Smooth muscle cell (in vitro differentiated cells): ENCODE measurements at regions not wholly inside any gene's neighbourhood (a gene's known extent, or its start where the extent isn't known, plus 50 kb on each side); places are given as distances from the start of the nearest gene placed in this dataset.

ENCODE experiments used
- DNase-seq: peaks from one replicate; lab custom pipeline; 2025; ENCODE audit not compliant: unreplicated experiment; lab: John Stamatoyannopoulos, UW
- H2AFZ ChIP-seq: fragments of 200-600 bp; sonication (generic); 2 replicates; pipeline ENCODE4 v1.6.0; 2016; ENCODE audit warnings: antibody characterized with exemption, low read depth, mild to moderate bottlenecking
- H3F3A ChIP-seq: fragments of 200-600 bp; sonication (generic); 2 replicates; pipeline ENCODE4 v1.6.0; 2017; ENCODE audit warnings: antibody characterized with exemption, low read depth
- H3K27ac ChIP-seq: fragments of 200-600 bp; sonication (generic); 2 replicates; pipeline ENCODE4 v1.5.1; 2016; ENCODE audit warnings: low read depth, mild to moderate bottlenecking
- H3K27me3 ChIP-seq: fragments of 200-600 bp; sonication (generic); 2 replicates; pipeline ENCODE4 v1.6.1; 2016; ENCODE audit warnings: low read depth, mild to moderate bottlenecking
- H3K36me3 ChIP-seq: fragments of 200-600 bp; sonication (generic); 2 replicates; pipeline ENCODE4 v1.5.1; 2016; ENCODE audit warnings: low read depth
- H3K4me1 ChIP-seq: fragments of 200-600 bp; sonication (generic); 2 replicates; pipeline ENCODE4 v1.5.1; 2016; ENCODE audit warnings: low read depth
- H3K4me2 ChIP-seq: fragments of 200-600 bp; sonication (generic); 2 replicates; pipeline ENCODE4 v1.6.0; 2016; ENCODE audit warnings: mild to moderate bottlenecking
- H3K4me3 ChIP-seq: fragments of 200-600 bp; sonication (generic); 2 replicates; pipeline ENCODE4 v1.5.1; 2016; ENCODE audit warnings: mild to moderate bottlenecking
- H3K79me2 ChIP-seq: fragments of 200-600 bp; sonication (generic); 2 replicates; pipeline ENCODE4 v1.6.0; 2016; ENCODE audit warnings: low read depth, mild to moderate bottlenecking
- H3K9ac ChIP-seq: fragments of 200-600 bp; sonication (generic); 2 replicates; pipeline ENCODE4 v1.6.0; 2016; ENCODE audit warnings: low read depth
- H3K9me3 ChIP-seq: fragments of 200-600 bp; sonication (generic); replicated peaks from 2 replicates; pipeline ENCODE4 v1.5.1; 2016; ENCODE audit warnings: low read depth
- H4K20me1 ChIP-seq: fragments of 200-600 bp; sonication (generic); 2 replicates; pipeline ENCODE4 v1.6.0; 2016; ENCODE audit warnings: low read depth
- CTCF ChIP-seq: fragments of 200-600 bp; sonication (generic); IDR thresholded peaks from 2 replicates; pipeline ENCODE4 v1.5.1; 2017; ENCODE audit warnings: borderline replicate concordance, mild to moderate bottlenecking, antibody characterized with exemption; ENCODE audit not compliant: insufficient read depth, poor library complexity, severe bottlenecking
- WGBS: methylation state at CpG from one replicate; pipeline ENCODE4 v1.1.7; 2016; ENCODE audit warnings: low lambda C conversion rate; 5-methylcytosine and 5-hydroxymethylcytosine counted together

- Histone ChIP-seq H3K27me3 (no peaks in the 10 kb centered on the region), H3K4me1 (no peaks in the 10 kb centered on the region), H3K36me3 (no peaks in the 10 kb centered on the region), H3K9me3 (no peaks in the 10 kb centered on the region), H4K20me1 (no peaks in the 10 kb centered on the region), H3K4me3 (no peak overlapping the region), H3K9ac (no peak overlapping the region), H3K79me2 (no peaks in the 10 kb centered on the region), H2AFZ (no peak overlapping the region), H3K4me2 (no peak overlapping the region), H3K27ac (no peak overlapping the region), H3F3A (no peaks in the 10 kb centered on the region)
- WGBS: 79% methylated on average over 2 of the region's 2 CpGs
- TF ChIP-seq CTCF: no peak
- DNase-seq: no peak
Measured at GRCh38 chr3:176961916-176962315, 235.4 kb downstream of the TBL1XR1 start.

GRCh38 chr3:176959867-176960266 is 237.4 kb downstream of the TBL1XR1 start:
- Histone ChIP-seq H3K79me2 (no peaks in the 10 kb centered on the region), H3K27ac (no peak overlapping the region), H3K9ac (no peak overlapping the region), H4K20me1 (no peaks in the 10 kb centered on the region), H2AFZ (no peak overlapping the region), H3F3A (no peaks in the 10 kb centered on the region), H3K9me3 (no peaks in the 10 kb centered on the region), H3K36me3 (no peaks in the 10 kb centered on the region), H3K27me3 (no peaks in the 10 kb centered on the region), H3K4me2 (no peak overlapping the region), H3K4me3 (no peak overlapping the region), H3K4me1 (no peaks in the 10 kb centered on the region)
- DNase-seq: no peak
- no peak for TF ChIP-seq CTCF
- WGBS: 75% methylated on average over 10 of the region's 10 CpGs

GRCh38 chr3:176958560-176958959 is 238.7 kb downstream of the TBL1XR1 start:
- TF ChIP-seq CTCF: no peak
- H3K4me3 ChIP-seq: no peak overlapping the region
- no peak overlapping the region for H3K4me2 ChIP-seq
- H3F3A ChIP-seq: no peaks in the 10 kb centered on the region
- no peaks in the 10 kb centered on the region for H3K27me3 ChIP-seq
- no peak overlapping the region for H2AFZ ChIP-seq
- no peaks in the 10 kb centered on the region for H3K9me3 ChIP-seq
- no peaks in the 10 kb centered on the region for H3K4me1 ChIP-seq
- no peaks in the 10 kb centered on the region for H3K79me2 ChIP-seq
- no peak overlapping the region for H3K27ac ChIP-seq
- no peaks in the 10 kb centered on the region for H4K20me1 ChIP-seq
- no peak for DNase-seq
- WGBS: 69% methylated on average over 2 of the region's 2 CpGs
- H3K9ac ChIP-seq: no peak overlapping the region
- H3K36me3 ChIP-seq: no peaks in the 10 kb centered on the region

GRCh38 chr3:176954517-176954916 is 242.8 kb downstream of the TBL1XR1 start:
- WGBS: 87% methylated on average over 2 of the region's 2 CpGs
- TF ChIP-seq CTCF: no peak
- Histone ChIP-seq H3K79me2 (no peaks in the 10 kb centered on the region), H3F3A (no peaks in the 10 kb centered on the region), H2AFZ (no peak overlapping the region), H3K4me2 (no peak overlapping the region), H4K20me1 (no peaks in the 10 kb centered on the region), H3K27me3 (no peaks in the 10 kb centered on the region), H3K36me3 (no peaks in the 10 kb centered on the region), H3K9me3 (no peaks in the 10 kb centered on the region), H3K9ac (no peak overlapping the region), H3K4me3 (no peak overlapping the region), H3K27ac (no peak overlapping the region), H3K4me1 (no peaks in the 10 kb centered on the region)
- no peak for DNase-seq
